HEK293T (cell line): ENCODE measurements at regions not wholly inside any gene's neighbourhood (a gene's known extent, or its start where the extent isn't known, plus 50 kb on each side); places are given as distances from the start of the nearest gene placed in this dataset.
"Not testable (repeated sequence)": the region's sequence is repeated elsewhere in the genome, so short reads cannot be mapped to it uniquely, and the experiment has no call there.

Experiments used
- CTCF ChIA-PET: fragments of 350-600 bp; formaldehyde crosslinking; extraction: SDS; loops from one replicate; lab custom pipeline; 2021; ENCODE audit warnings: antibody characterized with exemption, inconsistent platforms; lab: Yijun Ruan, JAX
- POLR2A ChIA-PET: fragments of 350-600 bp; formaldehyde crosslinking; extraction: SDS; loops from one replicate; lab custom pipeline; 2020; ENCODE audit warnings: antibody characterized with exemption, inconsistent platforms; lab: Yijun Ruan, JAX
- DNase-seq: peaks from one replicate; pipeline ENCODE4 v3.0.0; 2012; ENCODE audit warnings: mixed read lengths; ENCODE audit errors: extremely low spot score
- ARNT ChIP-seq: fragments of 450-650 bp; IDR thresholded peaks from 2 replicates; pipeline ENCODE4 v1.6.1; 2017; ENCODE audit warnings: mild to moderate bottlenecking
- BHLHE40 ChIP-seq: fragments of 450-650 bp; IDR thresholded peaks from 2 replicates; pipeline ENCODE4 v1.6.1; 2016; ENCODE audit warnings: mild to moderate bottlenecking, moderate library complexity, borderline replicate concordance
- CTBP1 ChIP-seq: fragments of 450-650 bp; IDR thresholded peaks from 2 replicates; pipeline ENCODE4 v1.6.1; 2016; ENCODE audit warnings: borderline replicate concordance
- ELF4 ChIP-seq: fragments of 450-650 bp; IDR thresholded peaks from 2 replicates; pipeline ENCODE4 v1.6.1; 2017; ENCODE audit warnings: antibody characterized with exemption
- FOXA1 ChIP-seq: fragments of 450-650 bp; IDR thresholded peaks from 2 replicates; pipeline ENCODE4 v1.6.1; 2016; ENCODE audit warnings: mild to moderate bottlenecking
- FOXK2 ChIP-seq: fragments of 450-650 bp; IDR thresholded peaks from 2 replicates; pipeline ENCODE4 v1.6.1; 2016; ENCODE audit warnings: mild to moderate bottlenecking
- FOXM1 ChIP-seq: fragments of 450-650 bp; IDR thresholded peaks from 2 replicates; pipeline ENCODE4 v1.6.1; 2017; ENCODE audit warnings: mild to moderate bottlenecking, borderline replicate concordance
- HDGF ChIP-seq: fragments of 450-650 bp; IDR thresholded peaks from 2 replicates; pipeline ENCODE4 v1.6.1; 2017; ENCODE audit warnings: antibody characterized with exemption, borderline replicate concordance
- L3MBTL2 ChIP-seq: fragments of 450-650 bp; conservative IDR thresholded peaks from 2 replicates; pipeline ENCODE4 v1.6.1; 2016; ENCODE audit warnings: mild to moderate bottlenecking
- LEF1 ChIP-seq: fragments of 450-650 bp; IDR thresholded peaks from 2 replicates; pipeline ENCODE4 v1.6.1; 2017; ENCODE audit warnings: mild to moderate bottlenecking, borderline replicate concordance
- NFRKB ChIP-seq: fragments of 450-650 bp; IDR thresholded peaks from 2 replicates; pipeline ENCODE4 v1.6.1; 2016; ENCODE audit warnings: mild to moderate bottlenecking, moderate library complexity
- SP1 ChIP-seq: fragments of 450-650 bp; IDR thresholded peaks from 2 replicates; pipeline ENCODE4 v1.6.1; 2017
- SUZ12 ChIP-seq: fragments of 450-650 bp; IDR thresholded peaks from 2 replicates; pipeline ENCODE4 v1.6.1; 2016; ENCODE audit warnings: mild to moderate bottlenecking
- TARDBP ChIP-seq: fragments of 450-650 bp; IDR thresholded peaks from 2 replicates; pipeline ENCODE4 v1.6.1; 2016
- ZNF384 ChIP-seq: fragments of 450-650 bp; IDR thresholded peaks from 2 replicates; pipeline ENCODE4 v1.6.1; 2016
- TF ChIP-seq, protein P1 (sequence below): fragments of 450-650 bp; IDR thresholded peaks from 2 replicates; pipeline ENCODE4 v1.6.1; 2016

DNA sequence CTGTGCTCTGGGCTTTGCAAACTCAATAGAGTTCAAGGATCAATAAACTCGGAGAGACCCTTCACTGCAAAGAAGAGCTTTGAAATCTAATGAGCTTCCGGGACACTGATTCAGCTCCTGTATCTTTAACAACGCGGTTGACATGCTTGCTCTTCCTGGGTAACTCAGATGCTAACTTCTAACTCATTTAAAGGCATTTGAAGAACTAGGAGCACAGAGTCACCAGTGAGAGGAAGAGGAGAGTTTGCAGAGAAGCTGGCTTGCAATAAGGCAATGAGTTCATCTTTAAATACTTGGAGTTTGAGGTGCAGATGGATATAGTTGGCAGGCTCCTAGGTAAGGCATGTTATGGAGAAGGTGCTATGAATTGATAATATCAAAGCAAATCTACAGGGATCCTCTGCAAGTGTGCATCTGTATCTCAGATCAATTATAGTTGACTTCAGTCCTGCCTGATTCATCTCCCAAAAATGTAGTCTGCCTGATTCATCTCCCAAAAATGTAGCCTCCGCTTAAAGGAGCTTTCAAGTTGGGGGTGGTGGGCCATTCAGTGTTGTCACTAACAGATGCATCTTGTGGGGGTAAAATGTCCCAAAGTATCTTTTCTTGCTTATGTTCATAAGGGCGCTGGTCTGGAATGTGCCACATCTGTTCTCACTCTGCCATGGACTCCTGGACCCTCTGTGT, 182.5 kb upstream of the PRSS58 start:
- ChIA-PET CTCF (interaction anchor here (1.0 kb wide), 1 partner anchor 19 kb away, joined by 3 read pairs; no protein-coding TSS in a partner anchor), POLR2A (no interaction called here)
- TF ChIP-seq FOXK2, result no peak
- no peak for TF ChIP-seq ZNF384
- TF ChIP-seq FOXM1, result no peak
- TF ChIP-seq L3MBTL2, result no peak
- TF ChIP-seq SP1, result no peak
- DNase-seq, result no peak

DNA sequence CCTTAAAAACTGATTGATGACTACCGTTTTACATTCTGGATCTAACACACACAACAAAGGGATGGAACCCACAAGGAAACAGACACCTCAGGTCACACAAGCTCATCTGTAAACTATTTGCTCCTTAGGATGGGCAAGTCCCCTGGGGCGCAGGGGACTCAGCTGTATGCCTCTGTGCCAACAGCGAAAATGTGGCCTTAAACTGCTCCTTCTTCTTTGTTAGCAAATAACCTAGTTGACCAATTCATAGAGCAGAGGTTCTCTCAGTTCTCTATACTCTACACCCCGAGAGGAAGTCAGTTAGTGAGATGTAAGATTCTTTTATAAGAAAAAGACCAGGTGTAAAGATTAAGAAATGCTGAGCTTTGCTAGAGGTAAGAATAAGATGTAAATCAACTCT, 181.9 kb upstream of the PRSS58 start:
- POLR2A ChIA-PET, result no interaction called here
- TF ChIP-seq ZNF384 (no peak), NFRKB (no peak), BHLHE40 (no peak), L3MBTL2 (no peak), LEF1 (no peak), ELF4 (no peak), HDGF (no peak), FOXK2 (no peak), SUZ12 (no peak), ARNT (no peak), FOXA1 (no peak), CTBP1 (no peak), FOXM1 (no peak), SP1 (no peak), TARDBP (no peak)
- TF ChIP-seq, protein P1, sequence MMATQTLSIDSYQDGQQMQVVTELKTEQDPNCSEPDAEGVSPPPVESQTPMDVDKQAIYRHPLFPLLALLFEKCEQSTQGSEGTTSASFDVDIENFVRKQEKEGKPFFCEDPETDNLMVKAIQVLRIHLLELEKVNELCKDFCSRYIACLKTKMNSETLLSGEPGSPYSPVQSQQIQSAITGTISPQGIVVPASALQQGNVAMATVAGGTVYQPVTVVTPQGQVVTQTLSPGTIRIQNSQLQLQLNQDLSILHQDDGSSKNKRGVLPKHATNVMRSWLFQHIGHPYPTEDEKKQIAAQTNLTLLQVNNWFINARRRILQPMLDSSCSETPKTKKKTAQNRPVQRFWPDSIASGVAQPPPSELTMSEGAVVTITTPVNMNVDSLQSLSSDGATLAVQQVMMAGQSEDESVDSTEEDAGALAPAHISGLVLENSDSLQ, result no peak
- CTCF ChIA-PET, result interaction anchor here (1.0 to 1.5 kb wide), 2 partner anchors 20 to 42 kb away, joined by 3 to 4 read pairs; no protein-coding TSS in a partner anchor
- no peak for DNase-seq

DNA sequence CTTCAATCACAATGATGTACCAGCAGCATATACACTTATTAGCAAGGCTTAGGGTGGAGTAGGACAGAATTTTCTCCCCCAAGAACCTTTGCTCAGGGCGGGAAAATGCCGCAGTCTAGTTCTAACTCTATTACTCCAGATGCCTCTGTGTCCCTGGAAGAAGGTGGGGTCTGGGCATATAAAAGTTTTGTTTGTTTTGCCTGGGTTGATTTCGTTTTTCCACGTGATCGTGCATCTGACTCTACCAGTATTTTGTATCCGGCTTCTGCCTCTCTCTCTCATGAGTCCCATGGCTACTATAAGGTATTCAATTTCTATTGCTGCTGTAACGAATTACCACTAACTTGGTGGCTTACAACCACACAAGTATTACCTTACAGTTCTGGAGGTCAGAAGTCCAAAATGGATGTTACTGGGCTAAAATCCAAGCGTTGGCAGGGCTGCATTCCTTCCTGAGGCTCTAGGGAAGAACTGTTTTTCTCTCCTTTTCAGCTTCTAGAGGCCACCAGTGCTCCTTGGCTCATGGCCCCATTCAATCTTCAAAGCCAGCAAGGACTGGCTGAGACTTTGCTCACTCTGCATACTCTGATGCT, 181.2 kb upstream of the PRSS58 start:
- TF ChIP-seq ELF4, result no peak
- TF ChIP-seq LEF1, result no peak
- no peak for TF ChIP-seq SP1
- TF ChIP-seq NFRKB, result no peak
- TF ChIP-seq FOXK2, result no peak
- no peak for TF ChIP-seq ZNF384
- no peak for TF ChIP-seq FOXA1
- no peak for TF ChIP-seq SUZ12
- TF ChIP-seq TARDBP, result no peak
- TF ChIP-seq CTBP1, result no peak
- TF ChIP-seq BHLHE40, result no peak
- TF ChIP-seq, protein P1, result no peak
- TF ChIP-seq FOXM1, result no peak
- no peak for TF ChIP-seq HDGF
- TF ChIP-seq L3MBTL2, result no peak
- no peak for TF ChIP-seq ARNT
- DNase-seq, result no peak
- POLR2A ChIA-PET, result no interaction called here
- CTCF ChIA-PET, result interaction anchor here (1.0 to 1.5 kb wide), 2 partner anchors 42 to 61 kb away, joined by 3 to 4 read pairs; no protein-coding TSS in a partner anchor

DNA sequence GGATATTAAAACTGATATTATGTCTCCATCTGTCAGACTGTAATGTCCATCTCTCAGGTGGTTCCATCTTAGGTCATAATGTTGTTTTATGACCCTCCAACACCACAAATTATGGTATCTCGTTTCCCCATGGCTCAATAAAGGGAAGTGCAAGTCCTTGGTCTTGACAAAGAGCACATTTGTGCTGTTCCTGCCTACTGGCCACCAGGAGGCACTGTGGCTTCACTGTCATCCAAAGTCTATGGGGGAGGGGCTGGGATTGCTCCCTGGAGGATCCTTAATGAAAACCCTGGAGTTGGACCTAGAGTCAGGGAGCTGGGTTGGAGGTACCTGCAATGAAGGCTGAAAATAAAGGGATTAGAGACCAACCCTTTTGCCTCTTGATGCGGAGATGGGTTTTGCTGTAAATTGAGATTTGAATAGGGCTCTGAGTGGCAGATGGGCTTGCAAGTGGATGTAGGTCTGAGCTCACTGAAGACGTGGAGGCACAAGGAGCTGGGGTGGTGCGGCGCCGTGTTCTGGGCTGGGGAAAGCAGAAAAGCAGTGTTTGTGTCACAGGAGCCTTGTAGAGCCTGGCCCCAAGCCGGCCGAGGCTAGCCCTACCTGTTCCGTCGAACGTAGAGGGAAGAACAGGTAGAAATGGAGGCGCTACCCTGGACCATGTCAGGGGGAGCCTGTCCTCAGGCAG, 180.5 kb upstream of the PRSS58 start:
- CTCF ChIA-PET, result interaction anchor here (1.0 to 1.5 kb wide), 2 partner anchors 43 to 62 kb away, joined by 3 to 4 read pairs; no protein-coding TSS in a partner anchor
- DNase-seq, result peak; percentile 76
- POLR2A ChIA-PET, result no interaction called here
- no peak for TF ChIP-seq ARNT
- TF ChIP-seq SP1, result no peak
- TF ChIP-seq FOXA1, result no peak
- TF ChIP-seq ZNF384, result no peak

DNA sequence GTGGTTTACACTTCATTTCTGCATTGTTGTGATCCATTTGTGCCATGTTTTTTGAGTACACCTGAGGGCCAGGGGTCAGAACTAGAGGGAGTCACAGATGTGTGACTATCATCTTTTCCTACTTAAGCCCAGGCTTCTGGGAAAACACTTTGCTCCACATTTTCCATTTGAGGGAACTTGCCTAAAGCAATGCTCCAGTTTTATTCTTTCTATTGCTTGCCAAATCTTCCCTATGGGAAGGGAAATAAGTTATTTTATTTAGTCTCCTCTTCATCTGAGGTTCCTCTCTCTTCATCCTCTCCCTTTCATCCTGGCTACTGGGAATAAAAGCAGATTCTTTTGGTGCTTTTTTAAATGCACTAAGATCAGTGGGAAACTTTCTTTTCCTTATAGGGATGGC, 179.9 kb upstream of the PRSS58 start:
- DNase-seq, result no peak
- ChIA-PET POLR2A (no interaction called here), CTCF (no interaction called here)
- TF ChIP-seq ELF4, result no peak
- TF ChIP-seq, protein P1, result no peak
- TF ChIP-seq ARNT, result no peak
- TF ChIP-seq SUZ12, result no peak
- TF ChIP-seq CTBP1, result no peak

DNA sequence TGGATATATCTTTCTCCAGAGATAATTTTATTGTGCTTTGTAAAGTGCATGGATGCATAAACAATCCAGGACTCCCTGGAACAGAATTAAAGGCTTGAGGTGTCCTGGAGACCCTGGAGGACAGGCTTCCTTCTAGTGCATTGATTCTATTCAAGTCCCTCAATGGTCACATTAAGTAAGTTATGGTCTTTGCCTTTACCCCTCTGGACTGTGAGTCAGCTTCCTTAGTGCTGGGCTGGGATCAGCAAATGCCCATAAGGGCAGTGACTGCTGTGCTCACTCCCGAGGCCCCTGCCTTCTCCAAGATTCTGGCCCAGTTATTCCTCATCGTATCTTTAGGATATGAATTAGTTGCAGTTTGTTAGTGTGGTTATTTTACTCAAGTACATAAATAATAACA, 178.7 kb upstream of the PRSS58 start:
- ChIA-PET POLR2A (no interaction called here), CTCF (no interaction called here)
- TF ChIP-seq, protein P1, result no peak
- TF ChIP-seq NFRKB, result no peak
- TF ChIP-seq FOXA1, result no peak
- TF ChIP-seq SP1, result no peak
- no peak for TF ChIP-seq ZNF384
- no peak for TF ChIP-seq CTBP1
- no peak for TF ChIP-seq SUZ12
- TF ChIP-seq FOXK2, result no peak
- no peak for TF ChIP-seq FOXM1
- no peak for TF ChIP-seq LEF1
- TF ChIP-seq BHLHE40, result no peak
- no peak for TF ChIP-seq ELF4
- no peak for TF ChIP-seq L3MBTL2
- no peak for TF ChIP-seq HDGF
- no peak for TF ChIP-seq TARDBP
- peak; percentile 56 for DNase-seq

DNA sequence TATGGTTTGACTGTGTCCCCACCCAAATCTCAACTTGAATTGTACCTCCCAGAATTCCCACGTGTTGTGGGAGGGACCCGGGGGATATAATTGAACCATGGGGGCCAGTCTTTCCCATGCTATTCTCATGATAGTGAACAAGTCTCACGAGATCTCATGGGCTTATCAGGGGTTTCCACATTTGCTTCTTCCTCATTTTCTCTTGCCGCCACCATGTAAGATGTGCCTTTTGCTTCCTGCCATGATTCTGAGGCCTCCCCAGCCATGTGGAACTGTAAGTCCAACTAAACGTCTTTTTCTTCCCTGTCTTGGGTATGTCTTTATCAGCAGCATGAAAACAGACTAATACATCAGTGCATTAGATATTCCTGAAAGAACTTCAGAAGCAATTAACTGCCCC, 177.7 kb upstream of the PRSS58 start:
- CTCF ChIA-PET, result interaction anchor here (0.5 to 0.6 kb wide), 2 partner anchors 40 to 150 kb away, joined by 3 read pairs; no protein-coding TSS in a partner anchor
- POLR2A ChIA-PET, DNase-seq: not testable (repeated sequence)
